Liver (tissue), 8 donors: ENCODE measurements at regions not wholly inside any gene's neighbourhood (a gene's known extent, or its start where the extent isn't known, plus 50 kb on each side); places are given as distances from the start of the nearest gene placed in this dataset.

Source experiments
- DNase-seq: peaks from one replicate; pipeline ENCODE4 v3.0.0-alpha.2; 2017; ENCODE audit warnings: low spot score
- H3K27ac ChIP-seq, 2 donors: one replicate each; pipeline ENCODE4 v1.7.0; 2013; ENCODE audit warnings: inconsistent platforms in 2 of 2, low read length in 2 of 2, control low read depth in 1 of 2, low read depth in 1 of 2, mild to moderate bottlenecking in 1 of 2
- H3K27me3 ChIP-seq, 4 donors: one replicate each; pipeline versions ENCODE4 v1.6.1 to v1.7.0; 2013; ENCODE audit warnings: low read length in 3 of 4, inconsistent platforms in 1 of 4, mild to moderate bottlenecking in 1 of 4, moderate library complexity in 1 of 4; ENCODE audit not compliant: control insufficient read depth in 4 of 4, insufficient read depth in 4 of 4
- H3K36me3 ChIP-seq, 4 donors: one replicate each; pipeline versions ENCODE4 v1.6.1 to v1.7.0; 2013; ENCODE audit warnings: low read length in 3 of 4, mild to moderate bottlenecking in 3 of 4, low read depth in 1 of 4, moderate library complexity in 1 of 4; ENCODE audit not compliant: control insufficient read depth in 4 of 4, insufficient read depth in 3 of 4
- H3K4me1 ChIP-seq, 4 donors: one replicate each; pipeline versions ENCODE4 v1.6.1 to v1.7.0; 2013; ENCODE audit warnings: low read length in 3 of 4, mild to moderate bottlenecking in 3 of 4, moderate library complexity in 1 of 4; ENCODE audit not compliant: control insufficient read depth in 4 of 4, insufficient read depth in 4 of 4
- H3K4me3 ChIP-seq, 3 donors: one replicate each; pipeline versions ENCODE4 v1.6.1 to v1.7.0; 2013; ENCODE audit warnings: low read length in 3 of 3, control low read depth in 1 of 3, low read depth in 1 of 3, mild to moderate bottlenecking in 1 of 3
- H3K9ac ChIP-seq, 2 donors: one replicate each; pipeline ENCODE4 v1.7.0; 2013; ENCODE audit warnings: low read length in 2 of 2, mild to moderate bottlenecking in 2 of 2, moderate library complexity in 2 of 2, control low read depth in 1 of 2, low read depth in 1 of 2
- H3K9me3 ChIP-seq, 4 donors: one replicate each; pipeline versions ENCODE4 v1.6.1 to v1.7.0; 2013; ENCODE audit warnings: low read length in 3 of 4; ENCODE audit not compliant: control insufficient read depth in 4 of 4
- ATF3 ChIP-seq: IDR thresholded peaks from 2 replicates; pipeline ENCODE4 v1.6.1; 2016; ENCODE audit warnings: antibody characterized with exemption
- CTCF ChIP-seq: fragments of 150-350 bp; IDR thresholded peaks from 2 replicates; pipeline ENCODE4 v1.5.1; 2017; ENCODE audit warnings: improper control_type of control experiment, low read depth, low read length; ENCODE audit not compliant: missing input control
- EGR1 ChIP-seq, 2 donors: IDR thresholded peaks; 2 replicates each; pipeline ENCODE4 v1.6.1; 2016 to 2018; ENCODE audit warnings: antibody characterized with exemption in 2 of 2, low read depth in 2 of 2
- FOXA1 ChIP-seq: IDR thresholded peaks from 2 replicates; pipeline ENCODE4 v1.6.1; 2016; ENCODE audit warnings: antibody characterized with exemption
- FOXA2 ChIP-seq: IDR thresholded peaks from 2 replicates; pipeline ENCODE4 v1.6.1; 2016; ENCODE audit warnings: antibody characterized with exemption
- GABPA ChIP-seq, 2 donors: IDR thresholded peaks in 1 of 2; conservative IDR thresholded peaks in 1 of 2; 2 replicates each; pipeline ENCODE4 v1.6.1; 2016; ENCODE audit warnings: antibody characterized with exemption in 2 of 2, mild to moderate bottlenecking in 1 of 2, moderate library complexity in 1 of 2
- HNF4A ChIP-seq, 2 donors: conservative IDR thresholded peaks; 2 replicates each; pipeline ENCODE4 v1.6.1; 2016; ENCODE audit warnings: antibody characterized with exemption in 2 of 2, mild to moderate bottlenecking in 2 of 2
- HNF4G ChIP-seq: IDR thresholded peaks from 2 replicates; pipeline ENCODE4 v1.6.1; 2016; ENCODE audit warnings: antibody characterized with exemption
- JUND ChIP-seq, 2 donors: IDR thresholded peaks; 2 replicates each; pipeline ENCODE4 v1.6.1; 2016; ENCODE audit warnings: antibody characterized with exemption in 2 of 2
- MAX ChIP-seq: IDR thresholded peaks from 2 replicates; pipeline ENCODE4 v1.6.1; 2016; ENCODE audit warnings: antibody characterized with exemption
- NR2F2 ChIP-seq: IDR thresholded peaks from 2 replicates; pipeline ENCODE4 v1.6.1; 2016; ENCODE audit warnings: antibody characterized with exemption
- RAD21 ChIP-seq, 2 donors: IDR thresholded peaks; 2 replicates each; pipeline ENCODE4 v1.6.1; 2016; ENCODE audit warnings: antibody characterized with exemption in 2 of 2, mild to moderate bottlenecking in 2 of 2
- REST ChIP-seq: IDR thresholded peaks from 2 replicates; pipeline ENCODE4 v1.6.1; 2016; ENCODE audit warnings: antibody characterized with exemption, mild to moderate bottlenecking
- RXRA ChIP-seq, 2 donors: IDR thresholded peaks; 2 replicates each; pipeline ENCODE4 v1.6.1; 2017 to 2018; ENCODE audit warnings: antibody characterized with exemption in 2 of 2, mild to moderate bottlenecking in 1 of 2
- SP1 ChIP-seq: IDR thresholded peaks from 2 replicates; pipeline ENCODE4 v1.6.1; 2018; ENCODE audit warnings: antibody characterized with exemption, mild to moderate bottlenecking
- TAF1 ChIP-seq: conservative IDR thresholded peaks from 2 replicates; pipeline ENCODE4 v1.6.1; 2016; ENCODE audit warnings: antibody characterized with exemption, mild to moderate bottlenecking
- YY1 ChIP-seq: IDR thresholded peaks from 2 replicates; pipeline ENCODE4 v1.6.1; 2016; ENCODE audit warnings: antibody characterized with exemption, mild to moderate bottlenecking
- ZBTB33 ChIP-seq: IDR thresholded peaks from 2 replicates; pipeline ENCODE4 v1.6.1; 2016; ENCODE audit warnings: antibody characterized with exemption
- WGBS: extraction: QIAGEN DNeasy Blood & Tissue Kit; methylation state at CpG from one replicate; pipeline ENCODE4 v1.1.7; 2013; 5-methylcytosine and 5-hydroxymethylcytosine counted together
- donor health status: healthy.
- donor health status: healthy.
- donor health status: healthy.
- donor health status: healthy.
- donor health status: healthy.

GRCh38 chr20:57043669-57044268 lies 222.7 kb downstream of the BMP7 start:
- H3K4me1 ChIP-seq, result no peaks in the 10 kb centered on the region
- H3K36me3 ChIP-seq, result no peaks in the 10 kb centered on the region
- TF ChIP-seq MAX (no peak), JUND (IDR thresholded peaks at IDR 0.05) (no peak), FOXA1 (no peak), HNF4A (conservative IDR thresholded peaks at IDR 0.05) (no peak), ATF3 (no peak), ZBTB33 (no peak), GABPA (IDR thresholded peaks at IDR 0.05 in 1 of 2, conservative IDR thresholded peaks at IDR 0.05 in 1 of 2) (no peak), SP1 (no peak), HNF4G (no peak), RXRA (IDR thresholded peaks at IDR 0.05) (no peak), EGR1 (IDR thresholded peaks at IDR 0.05; ENCODE audit: low read depth in 2 of 2) (no peak)
- 39% methylated on average over 16 of the region's 16 CpGs for WGBS
- no peak overlapping the region for H3K27ac ChIP-seq
- no peak overlapping the region for H3K9ac ChIP-seq
- peaks cover 0 to 7% (median 4%) of the 10 kb centered on the region in 4 donors for H3K27me3 ChIP-seq
- DNase-seq, result no peak
- no peaks in the 10 kb centered on the region for H3K9me3 ChIP-seq
- H3K4me3 ChIP-seq, result no peak overlapping the region

- WGBS, result 37% methylated on average over 20 of the region's 20 CpGs
- Histone ChIP-seq H3K9me3 (peaks cover 0 to 3% (median 0%) of the 10 kb centered on the region in 4 donors), H3K36me3 (no peaks in the 10 kb centered on the region), H3K27me3 (peaks cover 0 to 7% (median 1%) of the 10 kb centered on the region in 4 donors), H3K27ac (no peak overlapping the region), H3K4me3 (no peak overlapping the region), H3K9ac (no peak overlapping the region), H3K4me1 (no peaks in the 10 kb centered on the region)
- no peak for TF ChIP-seq RXRA (IDR thresholded peaks at IDR 0.05)
- no peak for TF ChIP-seq RAD21 (IDR thresholded peaks at IDR 0.05)
- TF ChIP-seq CTCF, result no peak
- no peak for TF ChIP-seq REST
- TF ChIP-seq MAX, result no peak
- TF ChIP-seq NR2F2, result no peak
- no peak for TF ChIP-seq HNF4A (conservative IDR thresholded peaks at IDR 0.05)
- TF ChIP-seq YY1, result no peak
- no peak for TF ChIP-seq FOXA2
- TF ChIP-seq HNF4G, result no peak
- TF ChIP-seq GABPA (IDR thresholded peaks at IDR 0.05 in 1 of 2, conservative IDR thresholded peaks at IDR 0.05 in 1 of 2), result no peak
- TF ChIP-seq ZBTB33, result no peak
- no peak for TF ChIP-seq EGR1 (IDR thresholded peaks at IDR 0.05; ENCODE audit: low read depth in 2 of 2)
- TF ChIP-seq TAF1, result no peak
- no peak for TF ChIP-seq SP1
- no peak for TF ChIP-seq JUND (IDR thresholded peaks at IDR 0.05)
- TF ChIP-seq FOXA1, result no peak
- no peak for TF ChIP-seq ATF3
- no peak for DNase-seq
Observed at GRCh38 chr20:57047281-57048026, 219.0 kb downstream of the BMP7 start.
